K562 (cell line): ENCODE measurements at regions not wholly inside any gene's neighbourhood (a gene's known extent, or its start where the extent isn't known, plus 50 kb on each side); places are given as distances from the start of the nearest gene placed in this dataset.

ENCODE experiments used
- ATAC-seq: fragments of 200-7000 bp; cut with Tn5 transposase; 3 replicates; pipeline ENCODE4 v1.9.1; 2020; ENCODE audit warnings: moderate library complexity
- BruUV-seq: library from RNA; stranded (reverse); fragments of 400-500 nt; replicated peaks from 2 replicates; lab custom pipeline; 2021; lab: Mats Ljungman, UMichigan
- CTCF ChIA-PET: fragments of 300-600 bp; formaldehyde crosslinking; extraction: SDS; loops from one replicate; lab custom pipeline; 2021; ENCODE audit warnings: low intra/inter-chr PET ratio; lab: Yijun Ruan, JAX
- POLR2A ChIA-PET: fragments of 300-600, 350-650 bp; sonication (Branson Sonifier 250); formaldehyde crosslinking; extraction: SDS; loops from one replicate; lab custom pipeline; 2021; ENCODE audit warnings: antibody characterized with exemption, inconsistent platforms; lab: Yijun Ruan, JAX
- DNase-seq, 4 experiments: peaks; one replicate each; pipeline versions ENCODE4 v3.0.0 to v3.0.0-alpha.2; 2011 to 2018; ENCODE audit warnings: low spot score in 3 of 4, mixed read lengths in 3 of 4; ENCODE audit errors: extremely low read depth in 1 of 4
- FAIRE-seq: peaks from 2 replicates; lab custom pipeline; 2011; peaks lifted over from hg19 to GRCh38; lab: Jason Lieb, UNC
- H2AFZ ChIP-seq: 2 replicates; pipeline ENCODE4 v1.6.0; 2011; ENCODE audit warnings: low read depth, low read length, control low read depth, inconsistent platforms
- H3K27ac ChIP-seq: fragments of 200-600 bp; 3 replicates; pipeline ENCODE4 v1.8.0; 2011; ENCODE audit warnings: low read depth, mild to moderate bottlenecking, control low read depth, inconsistent platforms, low read length, moderate library complexity, mixed read lengths; ENCODE audit errors: extremely low read depth
- H3K27me3 ChIP-seq, 2 experiments: fragments of 300-600 bp in 1 of 2; 2 replicates in 1 of 2; 3 replicates in 1 of 2; pipeline versions ENCODE4 v1.6.0 to v1.8.0; 2011; ENCODE audit warnings: inconsistent platforms in 2 of 2, low read length in 2 of 2, mild to moderate bottlenecking in 1 of 2, mixed read lengths in 1 of 2, moderate library complexity in 1 of 2; ENCODE audit not compliant: control insufficient read depth in 2 of 2, insufficient read depth in 2 of 2
- H3K36me3 ChIP-seq: fragments of 300-600 bp; 3 replicates; pipeline ENCODE4 v1.8.0; 2011; ENCODE audit warnings: mild to moderate bottlenecking, low read length, inconsistent platforms; ENCODE audit not compliant: control insufficient read depth, insufficient read depth
- H3K4me1 ChIP-seq, 2 experiments: fragments of 200-600 bp in 1 of 2; replicated peaks in 1 of 2; 2 replicates in 1 of 2; 3 replicates in 1 of 2; pipeline versions ENCODE4 v1.5.1 to v1.8.0; 2011; ENCODE audit warnings: inconsistent platforms in 2 of 2, low read length in 2 of 2, mild to moderate bottlenecking in 1 of 2, mixed read lengths in 1 of 2, moderate library complexity in 1 of 2; ENCODE audit not compliant: control insufficient read depth in 2 of 2, insufficient read depth in 2 of 2
- H3K4me2 ChIP-seq: 2 replicates; pipeline ENCODE4 v1.6.1; 2011; ENCODE audit warnings: low read length, control low read depth, inconsistent platforms, mixed read lengths; ENCODE audit not compliant: insufficient read depth
- H3K4me3 ChIP-seq: fragments of 200-600 bp; sonication (generic), shearing (Covaris generic); 2 replicates; pipeline ENCODE4 v1.5.1; 2016; ENCODE audit warnings: control low read depth, inconsistent platforms
- H3K79me2 ChIP-seq: fragments of 200-600 bp; 3 replicates; pipeline ENCODE4 v1.8.0; 2011; ENCODE audit warnings: low read length, inconsistent platforms; ENCODE audit not compliant: control insufficient read depth, insufficient read depth
- H3K9ac ChIP-seq, 2 experiments: 2 replicates each; pipeline versions ENCODE4 v1.6.0 to v1.6.1; 2011; ENCODE audit warnings: low read depth in 2 of 2, low read length in 2 of 2, control low read depth in 1 of 2, inconsistent platforms in 1 of 2, mild to moderate bottlenecking in 1 of 2, mixed read lengths in 1 of 2; ENCODE audit not compliant: insufficient read depth in 1 of 2
- H3K9me1 ChIP-seq: one replicate; pipeline ENCODE4 v1.6.0; 2011; ENCODE audit warnings: inconsistent platforms, mild to moderate bottlenecking, low read length, moderate library complexity; ENCODE audit not compliant: control insufficient read depth, insufficient read depth
- H3K9me3 ChIP-seq: replicated peaks from 2 replicates; pipeline ENCODE4 v1.5.1; 2011; ENCODE audit warnings: low read depth, low read length, inconsistent platforms; ENCODE audit not compliant: control insufficient read depth, insufficient read depth
- H4K20me1 ChIP-seq: replicated peaks from 2 replicates; pipeline ENCODE4 v1.6.1; 2011; ENCODE audit warnings: low read length, inconsistent platforms, mixed read lengths; ENCODE audit not compliant: control insufficient read depth, insufficient read depth
- CBX2 ChIP-seq: fragments of 200-600 bp; sonication (generic); IDR thresholded peaks from one replicate; pipeline ENCODE4 v1.6.1; 2012; ENCODE audit warnings: mild to moderate bottlenecking, low read length, inconsistent platforms; ENCODE audit not compliant: insufficient read depth, poor library complexity, severe bottlenecking
- ESRRB ChIP-seq: fragments of 250-450 bp; sonication (Bioruptor Pico); IDR thresholded peaks from 2 replicates; pipeline ENCODE4 v1.5.0; 2020; ENCODE audit warnings: mild to moderate bottlenecking, moderate library complexity, borderline replicate concordance
- FIP1L1 ChIP-seq: fragments of 200-400 bp; formaldehyde crosslinking; IDR thresholded peaks from 2 replicates; pipeline ENCODE4 v1.6.1; 2018; ENCODE audit warnings: mild to moderate bottlenecking, low read depth, low read length; ENCODE audit not compliant: poor library complexity, severe bottlenecking
- GTF2A2 ChIP-seq: IDR thresholded peaks from 2 replicates; pipeline ENCODE4 v1.6.1; 2016; ENCODE audit warnings: mild to moderate bottlenecking, missing genetic modification characterization, missing compliant biosample characterization
- HDAC6 ChIP-seq: IDR thresholded peaks from 2 replicates; pipeline ENCODE4 v1.6.1; 2012; ENCODE audit warnings: low read depth, mild to moderate bottlenecking, control low read depth, inconsistent platforms, low read length, moderate library complexity
- PRMT5 ChIP-seq: sonication (generic); formaldehyde crosslinking; IDR thresholded peaks from 2 replicates; pipeline ENCODE4 v1.5.0; 2020; ENCODE audit warnings: missing genetic modification reagents
- SLC30A9 ChIP-seq: fragments of 250-450 bp; sonication (Bioruptor Pico); IDR thresholded peaks from 2 replicates; pipeline ENCODE4 v1.8.0; 2022; ENCODE audit warnings: mild to moderate bottlenecking, moderate library complexity
- ZC3H8 ChIP-seq: fragments of 450-650 bp; IDR thresholded peaks from 2 replicates; pipeline ENCODE4 v1.6.1; 2017
- ZNF146 ChIP-seq: IDR thresholded peaks from one replicate; pipeline ENCODE4 v1.6.1; 2018; ENCODE audit warnings: missing compliant biosample characterization; ENCODE audit not compliant: unreplicated experiment
- ZNF184 ChIP-seq: sonication (generic); formaldehyde crosslinking; IDR thresholded peaks from 2 replicates; pipeline ENCODE4 v1.5.0; 2020; ENCODE audit warnings: missing genetic modification reagents
- ZNF263 ChIP-seq: sonication (generic); formaldehyde crosslinking; IDR thresholded peaks from 2 replicates; pipeline ENCODE4 v1.8.0; 2022; ENCODE audit warnings: mild to moderate bottlenecking, missing genetic modification reagents, borderline replicate concordance
- ZNF431 ChIP-seq: sonication (generic); formaldehyde crosslinking; IDR thresholded peaks from 2 replicates; pipeline ENCODE4 v1.8.0; 2022; ENCODE audit warnings: mild to moderate bottlenecking, missing genetic modification reagents
- ZNF584 ChIP-seq: fragments of 200-800 bp; sonication (Bioruptor generic); IDR thresholded peaks from 2 replicates; pipeline ENCODE4 v1.6.1; 2016; ENCODE audit warnings: low read depth, mild to moderate bottlenecking, missing genetic modification characterization, missing compliant biosample characterization
- ZNF785 ChIP-seq: fragments of 250-450 bp; sonication (Bioruptor Pico); IDR thresholded peaks from 2 replicates; pipeline ENCODE4 v1.4.0; 2020; ENCODE audit warnings: mild to moderate bottlenecking
- ZNF79 ChIP-seq: fragments of 250-450 bp; sonication (Bioruptor Pico); IDR thresholded peaks from 2 replicates; pipeline ENCODE4 v1.4.0; 2020; ENCODE audit warnings: low read depth, mild to moderate bottlenecking, moderate library complexity
- WGBS: fragments of 100-300 bp; shearing (Covaris generic); methylation state at CpG from one replicate; pipeline ENCODE4 v1.1.6; 2016; ENCODE audit warnings: low coverage, mixed read lengths; ENCODE audit not compliant: insufficient coverage; ENCODE audit errors: missing lambda C conversion rate; 5-methylcytosine and 5-hydroxymethylcytosine counted together
- in situ Hi-C: fragments of 300-500 bp; cut with MboI; formaldehyde crosslinking; loops from 4 replicates; pipeline ENCODE4 v1.15.0; 2018; ENCODE audit warnings: inconsistent platforms, mixed read lengths
- intact Hi-C: fragments of 100-400 bp; cut with micrococcal nuclease; formaldehyde crosslinking; loops from 2 replicates; pipeline ENCODE4 v1.14.2; 2022
- TF ChIP-seq, protein P1 (sequence below), 2 experiments: fragments of 450-650 bp in 1 of 2; IDR thresholded peaks; 2 replicates each; pipeline ENCODE4 v1.6.1; 2011 to 2017; ENCODE audit warnings: low read depth in 2 of 2, antibody characterized with exemption in 1 of 2, borderline replicate concordance in 1 of 2, low read length in 1 of 2, mild to moderate bottlenecking in 1 of 2, mixed read lengths in 1 of 2; ENCODE audit not compliant: control insufficient read depth in 1 of 2
- TF ChIP-seq, protein P2 (sequence below): sonication (generic); formaldehyde crosslinking; IDR thresholded peaks from 2 replicates; pipeline ENCODE4 v1.9.0; 2022; ENCODE audit warnings: mild to moderate bottlenecking, missing genetic modification reagents

DNA sequence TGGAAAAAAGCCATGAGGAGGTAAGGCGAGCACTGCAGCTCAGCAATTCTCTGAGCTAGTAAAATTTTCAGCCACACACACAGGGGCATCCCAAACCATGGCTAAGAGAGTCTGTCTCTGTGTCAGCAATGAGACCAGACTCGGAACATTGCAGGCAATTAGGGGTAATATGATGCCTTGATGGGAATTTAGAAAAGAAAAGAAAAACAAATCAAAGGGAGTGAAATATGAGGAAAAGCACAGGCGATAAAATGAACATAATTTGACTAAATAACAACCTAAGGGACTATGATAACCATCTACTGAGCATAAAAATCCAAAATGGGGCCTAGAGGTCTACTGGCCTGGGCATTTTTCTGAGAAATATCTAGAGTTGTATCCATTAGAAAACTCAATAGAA, 546.0 kb upstream of the PSMD7 start:
- Histone ChIP-seq H3K9me3 (no peaks in the 10 kb centered on the region), H3K9ac (no peak overlapping the region), H3K36me3 (no peaks in the 10 kb centered on the region), H3K27ac (no peak overlapping the region), H3K9me1 (no peaks in the 10 kb centered on the region), H3K4me2 (no peak overlapping the region), H3K4me1 (no peaks in the 10 kb centered on the region; a peak in 1 of 5 replicates), H4K20me1 (no peaks in the 10 kb centered on the region), H3K79me2 (no peaks in the 10 kb centered on the region), H3K27me3 (no peaks in the 10 kb centered on the region), H3K4me3 (no peak overlapping the region), H2AFZ (no peak overlapping the region)
- in situ Hi-C loops: no loop called here
- WGBS: 0% methylated on average over 3 of the region's 3 CpGs
- POLR2A ChIA-PET: no interaction called here
- CTCF ChIA-PET: no interaction called here
- DNase-seq (no peak), FAIRE-seq (no peak), ATAC-seq (no peak)
- no TSS peak for BruUV-seq
- intact Hi-C loops: no loop called here
- no peak for TF ChIP-seq PRMT5 (CRISPR knock-in tag)
- TF ChIP-seq, protein P1, sequence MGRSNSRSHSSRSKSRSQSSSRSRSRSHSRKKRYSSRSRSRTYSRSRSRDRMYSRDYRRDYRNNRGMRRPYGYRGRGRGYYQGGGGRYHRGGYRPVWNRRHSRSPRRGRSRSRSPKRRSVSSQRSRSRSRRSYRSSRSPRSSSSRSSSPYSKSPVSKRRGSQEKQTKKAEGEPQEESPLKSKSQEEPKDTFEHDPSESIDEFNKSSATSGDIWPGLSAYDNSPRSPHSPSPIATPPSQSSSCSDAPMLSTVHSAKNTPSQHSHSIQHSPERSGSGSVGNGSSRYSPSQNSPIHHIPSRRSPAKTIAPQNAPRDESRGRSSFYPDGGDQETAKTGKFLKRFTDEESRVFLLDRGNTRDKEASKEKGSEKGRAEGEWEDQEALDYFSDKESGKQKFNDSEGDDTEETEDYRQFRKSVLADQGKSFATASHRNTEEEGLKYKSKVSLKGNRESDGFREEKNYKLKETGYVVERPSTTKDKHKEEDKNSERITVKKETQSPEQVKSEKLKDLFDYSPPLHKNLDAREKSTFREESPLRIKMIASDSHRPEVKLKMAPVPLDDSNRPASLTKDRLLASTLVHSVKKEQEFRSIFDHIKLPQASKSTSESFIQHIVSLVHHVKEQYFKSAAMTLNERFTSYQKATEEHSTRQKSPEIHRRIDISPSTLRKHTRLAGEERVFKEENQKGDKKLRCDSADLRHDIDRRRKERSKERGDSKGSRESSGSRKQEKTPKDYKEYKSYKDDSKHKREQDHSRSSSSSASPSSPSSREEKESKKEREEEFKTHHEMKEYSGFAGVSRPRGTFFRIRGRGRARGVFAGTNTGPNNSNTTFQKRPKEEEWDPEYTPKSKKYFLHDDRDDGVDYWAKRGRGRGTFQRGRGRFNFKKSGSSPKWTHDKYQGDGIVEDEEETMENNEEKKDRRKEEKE (IDR thresholded peaks at IDR 0.05; ENCODE audit: borderline replicate concordance in 1 of 2, control insufficient read depth in 1 of 2, low read depth in 2 of 2, low read length in 1 of 2): no peak
- no peak for TF ChIP-seq GTF2A2 (tag)
- no peak for TF ChIP-seq ESRRB (CRISPR knock-in tag)
- TF ChIP-seq ZNF146 (CRISPR knock-in tag): no peak
- TF ChIP-seq ZNF79 (CRISPR knock-in tag): no peak
- TF ChIP-seq ZNF584 (CRISPR knock-in tag): no peak
- TF ChIP-seq ZNF184 (CRISPR knock-in tag): no peak
- no peak for TF ChIP-seq HDAC6
- TF ChIP-seq ZC3H8: no peak
- no peak for TF ChIP-seq SLC30A9 (CRISPR knock-in tag)
- no peak for TF ChIP-seq ZNF263 (CRISPR knock-in tag)
- no peak for TF ChIP-seq FIP1L1
- TF ChIP-seq CBX2: no peak
- TF ChIP-seq, protein P2, sequence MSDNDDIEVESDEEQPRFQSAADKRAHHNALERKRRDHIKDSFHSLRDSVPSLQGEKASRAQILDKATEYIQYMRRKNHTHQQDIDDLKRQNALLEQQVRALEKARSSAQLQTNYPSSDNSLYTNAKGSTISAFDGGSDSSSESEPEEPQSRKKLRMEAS: no peak
- no peak for TF ChIP-seq ZNF785 (CRISPR knock-in tag)
- TF ChIP-seq ZNF431 (CRISPR knock-in tag): no peak
